ENCODE measurements at regions not wholly inside any gene's neighbourhood (a gene's known extent, or its start where the extent isn't known, plus 50 kb on each side); places are given as distances from the start of the nearest gene placed in this dataset.

- TF ChIP-seq FOXM1 (IDR thresholded peaks at IDR 0.05; ENCODE audit: borderline replicate concordance, low read depth) (no peak), USF1 (IDR thresholded peaks at IDR 0.05) (no peak), CREB1 (IDR thresholded peaks at IDR 0.05; ENCODE audit: low read depth) (no peak), REST (IDR thresholded peaks at IDR 0.05; ENCODE audit: low read depth) (no peak), TCF12 (IDR thresholded peaks at IDR 0.05; ENCODE audit: low read depth) (no peak), EGR1 (IDR thresholded peaks at IDR 0.05) (no peak), EP300 (IDR thresholded peaks at IDR 0.05; ENCODE audit: borderline replicate concordance) (no peak), TEAD4 (IDR thresholded peaks at IDR 0.05) (no peak), CEBPB (IDR thresholded peaks at IDR 0.05) (no peak), NFIC (IDR thresholded peaks at IDR 0.05) (no peak), RAD21 (IDR thresholded peaks at IDR 0.05; ENCODE audit: low read depth) (no peak), MAX (IDR thresholded peaks at IDR 0.05) (no peak), ZBTB7A (IDR thresholded peaks at IDR 0.05; ENCODE audit: low read depth) (no peak), TAF1 (IDR thresholded peaks at IDR 0.05; ENCODE audit: low read depth) (no peak), YY1 (IDR thresholded peaks at IDR 0.05; ENCODE audit: low read depth) (no peak)
These were observed 165.7 kb upstream of the CDH8 start for GRCh38 chr16:62201911-62202310.

- TF ChIP-seq TAF1 (IDR thresholded peaks at IDR 0.05; ENCODE audit: low read depth): no peak
- TF ChIP-seq MAX (IDR thresholded peaks at IDR 0.05): no peak
- TF ChIP-seq CEBPB (IDR thresholded peaks at IDR 0.05): no peak
- TF ChIP-seq ZBTB7A (IDR thresholded peaks at IDR 0.05; ENCODE audit: low read depth): no peak
- TF ChIP-seq USF1 (IDR thresholded peaks at IDR 0.05): no peak
- no peak for TF ChIP-seq RAD21 (IDR thresholded peaks at IDR 0.05; ENCODE audit: low read depth)
- TF ChIP-seq EP300 (IDR thresholded peaks at IDR 0.05; ENCODE audit: borderline replicate concordance): no peak
- no peak for TF ChIP-seq TEAD4 (IDR thresholded peaks at IDR 0.05)
- no peak for TF ChIP-seq CREB1 (IDR thresholded peaks at IDR 0.05; ENCODE audit: low read depth)
- TF ChIP-seq FOXM1 (IDR thresholded peaks at IDR 0.05; ENCODE audit: borderline replicate concordance, low read depth): no peak
These were observed 158.6 kb upstream of the CDH8 start for GRCh38 chr16:62194828-62195227.

- TF ChIP-seq TEAD4 (IDR thresholded peaks at IDR 0.05): no peak
- TF ChIP-seq RAD21 (IDR thresholded peaks at IDR 0.05; ENCODE audit: low read depth): no peak
- no peak for TF ChIP-seq CEBPB (IDR thresholded peaks at IDR 0.05)
- no peak for TF ChIP-seq ZBTB7A (IDR thresholded peaks at IDR 0.05; ENCODE audit: low read depth)
- TF ChIP-seq FOXM1 (IDR thresholded peaks at IDR 0.05; ENCODE audit: borderline replicate concordance, low read depth): no peak
- TF ChIP-seq TAF1 (IDR thresholded peaks at IDR 0.05; ENCODE audit: low read depth): no peak
- no peak for TF ChIP-seq CREB1 (IDR thresholded peaks at IDR 0.05; ENCODE audit: low read depth)
These were observed 154.2 kb upstream of the CDH8 start for GRCh38 chr16:62190426-62190825.

- TF ChIP-seq TCF12 (IDR thresholded peaks at IDR 0.05; ENCODE audit: low read depth) (no peak), EP300 (IDR thresholded peaks at IDR 0.05; ENCODE audit: borderline replicate concordance) (no peak), REST (IDR thresholded peaks at IDR 0.05; ENCODE audit: low read depth) (no peak), EGR1 (IDR thresholded peaks at IDR 0.05) (no peak), YY1 (IDR thresholded peaks at IDR 0.05; ENCODE audit: low read depth) (no peak), NFIC (IDR thresholded peaks at IDR 0.05) (no peak), USF1 (IDR thresholded peaks at IDR 0.05) (no peak), CREB1 (IDR thresholded peaks at IDR 0.05; ENCODE audit: low read depth) (no peak), TAF1 (IDR thresholded peaks at IDR 0.05; ENCODE audit: low read depth) (no peak), ZBTB7A (IDR thresholded peaks at IDR 0.05; ENCODE audit: low read depth) (no peak), RAD21 (IDR thresholded peaks at IDR 0.05; ENCODE audit: low read depth) (no peak), TEAD4 (IDR thresholded peaks at IDR 0.05) (no peak), FOXM1 (IDR thresholded peaks at IDR 0.05; ENCODE audit: borderline replicate concordance, low read depth) (no peak), MAX (IDR thresholded peaks at IDR 0.05) (no peak), CEBPB (IDR thresholded peaks at IDR 0.05) (no peak)
These were observed 141.3 kb upstream of the CDH8 start for GRCh38 chr16:62177351-62178203.

- TF ChIP-seq YY1 (IDR thresholded peaks at IDR 0.05; ENCODE audit: low read depth): no peak
- TF ChIP-seq EGR1 (IDR thresholded peaks at IDR 0.05): no peak
- TF ChIP-seq TCF12 (IDR thresholded peaks at IDR 0.05; ENCODE audit: low read depth): no peak
- no peak for TF ChIP-seq TEAD4 (IDR thresholded peaks at IDR 0.05)
- TF ChIP-seq REST (IDR thresholded peaks at IDR 0.05; ENCODE audit: low read depth): no peak
- TF ChIP-seq ZBTB7A (IDR thresholded peaks at IDR 0.05; ENCODE audit: low read depth): no peak
- TF ChIP-seq RAD21 (IDR thresholded peaks at IDR 0.05; ENCODE audit: low read depth): no peak
- no peak for TF ChIP-seq CREB1 (IDR thresholded peaks at IDR 0.05; ENCODE audit: low read depth)
- no peak for TF ChIP-seq USF1 (IDR thresholded peaks at IDR 0.05)
These were observed 134.4 kb upstream of the CDH8 start for GRCh38 chr16:62170642-62171041.
